H9 (cell line): ENCODE measurements at regions not wholly inside any gene's neighbourhood (a gene's known extent, or its start where the extent isn't known, plus 50 kb on each side); places are given as distances from the start of the nearest gene placed in this dataset.

Experiments
- DNase-seq: peaks from one replicate; pipeline ENCODE4 v3.0.0-alpha.2; 2017
- H2AFZ ChIP-seq: one replicate; pipeline ENCODE4 v1.6.1; 2013; ENCODE audit warnings: mild to moderate bottlenecking, low read length, control low read depth, moderate library complexity
- H2AK5ac ChIP-seq: 2 replicates; pipeline ENCODE4 v1.6.1; 2013; ENCODE audit warnings: low read length, control low read depth, mixed read lengths; ENCODE audit not compliant: insufficient read length
- H2BK120ac ChIP-seq: one replicate; pipeline ENCODE4 v1.6.1; 2013; ENCODE audit warnings: low read depth, mild to moderate bottlenecking, low read length, control low read depth, inconsistent platforms; ENCODE audit not compliant: poor library complexity, severe bottlenecking
- H2BK12ac ChIP-seq: 2 replicates; pipeline ENCODE4 v1.6.1; 2013; ENCODE audit warnings: low read length, control low read depth, mixed read lengths, low read depth; ENCODE audit not compliant: insufficient read length
- H2BK15ac ChIP-seq: 2 replicates; pipeline ENCODE4 v1.6.1; 2013; ENCODE audit warnings: low read depth, low read length, control low read depth
- H2BK20ac ChIP-seq: one replicate; pipeline ENCODE4 v1.6.1; 2013; ENCODE audit warnings: low read depth, mild to moderate bottlenecking, low read length, control low read depth, inconsistent platforms; ENCODE audit not compliant: poor library complexity, severe bottlenecking
- H2BK5ac ChIP-seq: 2 replicates; pipeline ENCODE4 v1.6.1; 2013; ENCODE audit warnings: low read length, control low read depth, mixed read lengths; ENCODE audit not compliant: insufficient read length
- H3K14ac ChIP-seq: 2 replicates; pipeline ENCODE4 v1.6.1; 2013; ENCODE audit warnings: low read length, control low read depth; ENCODE audit not compliant: insufficient read depth
- H3K18ac ChIP-seq: 2 replicates; pipeline ENCODE4 v1.6.1; 2013; ENCODE audit warnings: low read depth, mild to moderate bottlenecking, mixed read lengths, low read length, control low read depth; ENCODE audit not compliant: insufficient read length
- H3K23ac ChIP-seq: 2 replicates; pipeline ENCODE4 v1.6.1; 2013; ENCODE audit warnings: low read length, control low read depth, mixed read lengths, low read depth; ENCODE audit not compliant: insufficient read length
- H3K23me2 ChIP-seq: 2 replicates; pipeline ENCODE4 v1.6.1; 2013; ENCODE audit warnings: low read depth, mild to moderate bottlenecking, mixed read lengths, low read length, control low read depth; ENCODE audit not compliant: insufficient read length, poor library complexity, severe bottlenecking
- H3K27ac ChIP-seq: 2 replicates; pipeline ENCODE4 v1.5.1; 2013; ENCODE audit warnings: low read length, control low read depth, mixed read lengths, low read depth; ENCODE audit not compliant: insufficient read length
- H3K27me3 ChIP-seq: 2 replicates; pipeline ENCODE4 v1.6.1; 2013; ENCODE audit warnings: low read length, control low read depth, inconsistent platforms; ENCODE audit not compliant: insufficient read depth
- H3K4ac ChIP-seq: 2 replicates; pipeline ENCODE4 v1.6.1; 2013; ENCODE audit warnings: low read depth, mild to moderate bottlenecking, control low read depth, inconsistent platforms, low read length, moderate library complexity
- H3K4me1 ChIP-seq: 2 replicates; pipeline ENCODE4 v1.6.1; 2013; ENCODE audit warnings: low read length, control low read depth, inconsistent platforms; ENCODE audit not compliant: insufficient read depth
- H3K4me2 ChIP-seq: 2 replicates; pipeline ENCODE4 v1.6.1; 2013; ENCODE audit warnings: low read length, control low read depth, mixed read lengths; ENCODE audit not compliant: insufficient read length, insufficient read depth
- H3K56ac ChIP-seq: 2 replicates; pipeline ENCODE4 v1.6.1; 2013; ENCODE audit warnings: low read depth, mild to moderate bottlenecking, mixed read lengths, low read length, control low read depth; ENCODE audit not compliant: insufficient read length
- H3K79me1 ChIP-seq: 2 replicates; pipeline ENCODE4 v1.6.1; 2013; ENCODE audit warnings: low read depth, mild to moderate bottlenecking, moderate library complexity, low read length, control low read depth, inconsistent platforms; ENCODE audit not compliant: insufficient read depth, poor library complexity, severe bottlenecking
- H3K79me2 ChIP-seq: 2 replicates; pipeline ENCODE4 v1.6.1; 2013; ENCODE audit warnings: low read length, control low read depth, inconsistent platforms; ENCODE audit not compliant: insufficient read depth
- H3K9ac ChIP-seq: 2 replicates; pipeline ENCODE4 v1.6.1; 2013; ENCODE audit warnings: low read length, control low read depth, mixed read lengths; ENCODE audit not compliant: insufficient read length; ENCODE audit errors: extremely low read depth
- H3K9me3 ChIP-seq: one replicate; pipeline ENCODE4 v1.6.1; 2013; ENCODE audit warnings: low read depth, low read length, inconsistent platforms; ENCODE audit not compliant: control insufficient read depth
- H3T11ph ChIP-seq: one replicate; pipeline ENCODE4 v1.6.1; 2013; ENCODE audit warnings: mild to moderate bottlenecking, low read length, control low read depth, inconsistent platforms
- H4K20me1 ChIP-seq: one replicate; pipeline ENCODE4 v1.6.1; 2013; ENCODE audit not compliant: control insufficient read depth, insufficient read length, insufficient read depth
- H4K5ac ChIP-seq: 2 replicates; pipeline ENCODE4 v1.6.1; 2013; ENCODE audit warnings: low read depth, mild to moderate bottlenecking, mixed read lengths, low read length, control low read depth; ENCODE audit not compliant: insufficient read length
- H4K8ac ChIP-seq: replicated peaks from 2 replicates; pipeline ENCODE4 v1.6.1; 2013; ENCODE audit warnings: low read length, control low read depth, mixed read lengths, low read depth; ENCODE audit not compliant: insufficient read length
- H4K91ac ChIP-seq: 2 replicates; pipeline ENCODE4 v1.6.1; 2013; ENCODE audit warnings: low read depth, mild to moderate bottlenecking, moderate library complexity, mixed read lengths, low read length, control low read depth; ENCODE audit not compliant: insufficient read length
- H3K27ac Mint-ChIP-seq, 3 experiments: 2 replicates in 2 of 3; 3 replicates in 1 of 3; pipeline ENCODE4 v1.8.0; 2020 to 2021; ENCODE audit warnings: mixed read lengths in 3 of 3, mild to moderate bottlenecking in 1 of 3, moderate library complexity in 1 of 3
- H3K27me3 Mint-ChIP-seq: 2 replicates; pipeline ENCODE4 v1.8.0; 2021; ENCODE audit warnings: low read depth, mild to moderate bottlenecking, moderate library complexity, mixed read lengths
- H3K36me3 Mint-ChIP-seq, 3 experiments: 2 replicates in 2 of 3; 3 replicates in 1 of 3; pipeline ENCODE4 v1.8.0; 2020 to 2021; ENCODE audit warnings: low read depth in 3 of 3, mixed read lengths in 3 of 3; ENCODE audit not compliant: insufficient read depth in 1 of 3
- H3K4me1 Mint-ChIP-seq, 2 experiments: 2 replicates each; pipeline ENCODE4 v1.8.0; 2020; ENCODE audit warnings: mixed read lengths in 2 of 2
- H3K4me3 Mint-ChIP-seq, 2 experiments: 2 replicates in 1 of 2; 3 replicates in 1 of 2; pipeline ENCODE4 v1.8.0; 2020 to 2021; ENCODE audit warnings: mild to moderate bottlenecking in 2 of 2, mixed read lengths in 2 of 2, moderate library complexity in 1 of 2
- H3K9me3 Mint-ChIP-seq, 2 experiments: 2 replicates in 1 of 2; 3 replicates in 1 of 2; pipeline ENCODE4 v1.8.0; 2020; ENCODE audit warnings: mild to moderate bottlenecking in 2 of 2, mixed read lengths in 2 of 2, moderate library complexity in 1 of 2
- CTCF ChIP-seq: fragments of 200-600 bp; sonication (generic); conservative IDR thresholded peaks from 3 replicates; pipeline ENCODE4 v1.8.0; 2021; ENCODE audit warnings: antibody characterized with exemption, mild to moderate bottlenecking
- WGBS: extraction: QIAGEN DNeasy Blood & Tissue Kit; methylation state at CpG from one replicate; pipeline ENCODE4 v1.1.7; 2013; ENCODE audit warnings: missing lambda C conversion rate, low lambda C conversion rate, mixed read lengths; ENCODE audit not compliant: insufficient read length; ENCODE audit errors: extremely low coverage; 5-methylcytosine and 5-hydroxymethylcytosine counted together

- H2BK120ac ChIP-seq, result no peak overlapping the region
- H3K9me3 ChIP-seq, result no peaks in the 10 kb centered on the region
- no peak overlapping the region for H2BK20ac ChIP-seq
- no peak overlapping the region for H2AFZ ChIP-seq
- no peak overlapping the region for H3K23ac ChIP-seq
- Mint-ChIP-seq H3K27me3 (peaks cover 2% of the 10 kb centered on the region), H3K27ac (no peak overlapping the region), H3K36me3 (peaks cover 0 to 3% (median 0%) of the 10 kb centered on the region in 3 experiments; a peak in 3 of 7 replicates), H3K4me1 (peaks cover 0 to 10% of the 10 kb centered on the region in 2 experiments; a peak in 2 of 4 replicates), H3K4me3 (no peak overlapping the region), H3K9me3 (peaks cover 0 to 3% of the 10 kb centered on the region in 2 experiments; a peak in 2 of 5 replicates)
- H3K27ac ChIP-seq, result no peak overlapping the region
- H4K20me1 ChIP-seq, result no peaks in the 10 kb centered on the region
- H3K4me2 ChIP-seq, result no peak overlapping the region
- no peak overlapping the region for H2AK5ac ChIP-seq
- H3K27me3 ChIP-seq, result no peaks in the 10 kb centered on the region
- H3K4me1 ChIP-seq, result no peaks in the 10 kb centered on the region; the same call in 1 of the 2 replicates
- no peaks in the 10 kb centered on the region for H3K79me2 ChIP-seq
- no peak overlapping the region for H3K56ac ChIP-seq
- WGBS, result no CpG with 5 or more reads among the region's 4 CpGs
- no peaks in the 10 kb centered on the region for H3K23me2 ChIP-seq
- no peak overlapping the region for H4K91ac ChIP-seq
- no peak overlapping the region for H2BK15ac ChIP-seq
- H2BK5ac ChIP-seq, result no peak overlapping the region
- H3K14ac ChIP-seq, result no peak overlapping the region
- DNase-seq, result no peak
- TF ChIP-seq CTCF, result no peak
- no peak overlapping the region for H3T11ph ChIP-seq
- no peak overlapping the region for H4K8ac ChIP-seq
- no peak overlapping the region for H3K4ac ChIP-seq
- no peaks in the 10 kb centered on the region for H3K79me1 ChIP-seq
- no peak overlapping the region for H3K18ac ChIP-seq
- H2BK12ac ChIP-seq, result no peak overlapping the region
- no peak overlapping the region for H4K5ac ChIP-seq
- no peak overlapping the region for H3K9ac ChIP-seq
Measured at GRCh38 chr1:5084676-5085075, 430.3 kb downstream of the AJAP1 start.
